Naive thymus-derived CD4-positive, alpha-beta T cell (primary cell): ENCODE measurements at regions not wholly inside any gene's neighbourhood (a gene's known extent, or its start where the extent isn't known, plus 50 kb on each side); places are given as distances from the start of the nearest gene placed in this dataset.

ENCODE experiments used
- ATAC-seq: fragments of 150-1000 bp; cut with Tn5 transposase; 2 replicates; pipeline ENCODE4 v1.10.0; 2021; ENCODE audit warnings: mild to moderate bottlenecking, moderate library complexity
- CTCF ChIA-PET: fragments of 350-600 bp; sonication (Branson Sonifier 250); formaldehyde crosslinking; loops from one replicate; lab custom pipeline; 2021; ENCODE audit warnings: antibody characterized with exemption; lab: Charles Lee
- POLR2A ChIA-PET: fragments of 350-600 bp; sonication (Branson Sonifier 250); formaldehyde crosslinking; loops from one replicate; lab custom pipeline; 2021; ENCODE audit warnings: antibody characterized with exemption, inconsistent platforms; lab: Charles Lee
- DNase-seq, 9 donors: peaks; one replicate each; pipeline versions ENCODE4 v3.0.0 to v3.0.0-alpha.2; 2020 to 2022; ENCODE audit warnings: mixed read lengths in 1 of 9
- H3K27ac ChIP-seq: one replicate; pipeline ENCODE4 v1.7.0; 2013; ENCODE audit warnings: mild to moderate bottlenecking, low read depth, low read length, moderate library complexity
- H3K27me3 ChIP-seq, 2 donors: one replicate each; pipeline ENCODE4 v1.7.0; 2013; ENCODE audit warnings: low read length in 2 of 2, mild to moderate bottlenecking in 2 of 2, moderate library complexity in 2 of 2; ENCODE audit not compliant: control insufficient read depth in 2 of 2, insufficient read depth in 2 of 2
- H3K36me3 ChIP-seq, 3 experiments: 1 replicate in 2 of 3; 2 replicates in 1 of 3; pipeline ENCODE4 v1.7.0; 2013; ENCODE audit warnings: low read length in 3 of 3, mild to moderate bottlenecking in 3 of 3, moderate library complexity in 1 of 3; ENCODE audit not compliant: insufficient read depth in 3 of 3, control insufficient read depth in 2 of 3
- H3K4me1 ChIP-seq, 2 donors: one replicate each; pipeline ENCODE4 v1.7.0; 2013; ENCODE audit warnings: low read length in 2 of 2, mild to moderate bottlenecking in 2 of 2, moderate library complexity in 1 of 2; ENCODE audit not compliant: control insufficient read depth in 2 of 2, insufficient read depth in 2 of 2
- H3K4me3 ChIP-seq: 2 replicates; pipeline ENCODE4 v1.7.0; 2013; ENCODE audit warnings: mild to moderate bottlenecking, low read length
- H3K9me3 ChIP-seq, 3 experiments: 1 replicate in 2 of 3; 2 replicates in 1 of 3; pipeline ENCODE4 v1.7.0; 2013; ENCODE audit warnings: low read length in 3 of 3; ENCODE audit not compliant: control insufficient read depth in 2 of 3
- H3K27ac Mint-ChIP-seq, 9 donors: one replicate each; pipeline ENCODE4 v1.8.0; 2020 to 2022; ENCODE audit warnings: mixed read lengths in 9 of 9, mild to moderate bottlenecking in 8 of 9, moderate library complexity in 5 of 9, inconsistent platforms in 2 of 9
- H3K27me3 Mint-ChIP-seq, 5 donors: one replicate each; pipeline ENCODE4 v1.8.0; 2021 to 2022; ENCODE audit warnings: mixed read lengths in 5 of 5, mild to moderate bottlenecking in 1 of 5
- H3K36me3 Mint-ChIP-seq, 5 donors: one replicate each; pipeline ENCODE4 v1.8.0; 2020 to 2022; ENCODE audit warnings: mixed read lengths in 5 of 5, mild to moderate bottlenecking in 3 of 5, inconsistent platforms in 1 of 5
- H3K4me1 Mint-ChIP-seq, 7 donors: one replicate each; pipeline ENCODE4 v1.8.0; 2020 to 2022; ENCODE audit warnings: mixed read lengths in 7 of 7, mild to moderate bottlenecking in 3 of 7, inconsistent platforms in 1 of 7
- H3K4me3 Mint-ChIP-seq, 10 donors: one replicate each; pipeline ENCODE4 v1.8.0; 2020 to 2022; ENCODE audit warnings: mild to moderate bottlenecking in 10 of 10, mixed read lengths in 10 of 10, moderate library complexity in 6 of 10, inconsistent platforms in 2 of 10
- H3K9me3 Mint-ChIP-seq, 11 donors: one replicate each; pipeline ENCODE4 v1.8.0; 2020 to 2022; ENCODE audit warnings: mixed read lengths in 11 of 11, mild to moderate bottlenecking in 4 of 11, inconsistent platforms in 1 of 11, moderate library complexity in 1 of 11
- intact Hi-C, 2 donors: fragments of 100-400 bp; cut with micrococcal nuclease; formaldehyde crosslinking; loops; one replicate each; pipeline ENCODE4 v1.15.1; 2023

- H3K36me3 Mint-ChIP-seq, result peaks cover 0 to 6% (median 0%) of the 10 kb centered on the region in 5 donors
- intact Hi-C loops, result no loop called here
- DNase-seq (no peak), ATAC-seq (no peak)
- H3K27ac Mint-ChIP-seq, result no peak overlapping the region
- no peaks in the 10 kb centered on the region for H3K4me1 Mint-ChIP-seq
- ChIA-PET POLR2A (no interaction called here), CTCF (no interaction called here)
- no peak overlapping the region for H3K4me3 Mint-ChIP-seq
- H3K9me3 Mint-ChIP-seq, result peaks cover 0 to 22% (median 3%) of the 10 kb centered on the region in 11 donors
- no peaks in the 10 kb centered on the region for H3K4me1 ChIP-seq
- no peaks in the 10 kb centered on the region for H3K9me3 ChIP-seq
- peaks cover 0 to 22% (median 0%) of the 10 kb centered on the region in 5 donors for H3K27me3 Mint-ChIP-seq
- H3K36me3 ChIP-seq, result no peaks in the 10 kb centered on the region
- H3K27ac ChIP-seq, result no peak overlapping the region
- no peak overlapping the region for H3K4me3 ChIP-seq
- H3K27me3 ChIP-seq, result no peaks in the 10 kb centered on the region
Observed at GRCh38 chr19:28933039-28933438, 279.9 kb downstream of the UQCRFS1 start.

- no peak overlapping the region for H3K4me3 Mint-ChIP-seq
- H3K4me3 ChIP-seq, result no peak overlapping the region
- no peak overlapping the region for H3K27ac Mint-ChIP-seq
- no peak for DNase-seq
- ChIA-PET POLR2A (no interaction called here), CTCF (no interaction called here)
- no peaks in the 10 kb centered on the region for H3K4me1 Mint-ChIP-seq
- H3K4me1 ChIP-seq, result no peaks in the 10 kb centered on the region
- no peaks in the 10 kb centered on the region for H3K27me3 ChIP-seq
- H3K27me3 Mint-ChIP-seq, result peaks cover 0 to 28% (median 0%) of the 10 kb centered on the region in 5 donors
- H3K36me3 ChIP-seq, result no peaks in the 10 kb centered on the region
- ATAC-seq, result no peak
- peaks cover 0 to 6% (median 0%) of the 10 kb centered on the region in 5 donors for H3K36me3 Mint-ChIP-seq
- intact Hi-C loops, result no loop called here
- H3K27ac ChIP-seq, result no peak overlapping the region
- H3K9me3 Mint-ChIP-seq, result peaks cover 0 to 22% (median 3%) of the 10 kb centered on the region in 11 donors
- no peaks in the 10 kb centered on the region for H3K9me3 ChIP-seq
Observed at GRCh38 chr19:28932446-28932845, 280.5 kb downstream of the UQCRFS1 start.

- ChIA-PET POLR2A (no interaction called here), CTCF (no interaction called here)
- peaks cover 0 to 13% (median 2%) of the 10 kb centered on the region in 11 donors for H3K9me3 Mint-ChIP-seq
- H3K36me3 Mint-ChIP-seq, result peaks cover 0 to 6% (median 0%) of the 10 kb centered on the region in 5 donors
- H3K27me3 Mint-ChIP-seq, result peaks cover 0 to 29% (median 6%) of the 10 kb centered on the region in 5 donors
- DNase-seq, result no peak
- no peak for ATAC-seq
- H3K4me3 Mint-ChIP-seq, result no peak overlapping the region
- intact Hi-C loops, result no loop called here
- H3K4me1 Mint-ChIP-seq, result no peaks in the 10 kb centered on the region
- no peak overlapping the region for H3K27ac Mint-ChIP-seq
- H3K4me1 ChIP-seq, result no peaks in the 10 kb centered on the region
- no peak overlapping the region for H3K27ac ChIP-seq
- H3K36me3 ChIP-seq, result no peaks in the 10 kb centered on the region
- no peaks in the 10 kb centered on the region for H3K9me3 ChIP-seq
- H3K27me3 ChIP-seq, result no peaks in the 10 kb centered on the region
- H3K4me3 ChIP-seq, result no peak overlapping the region
Observed at GRCh38 chr19:28929006-28929405, 283.9 kb downstream of the UQCRFS1 start.

GRCh38 chr19:28927456-28927855 is 285.5 kb downstream of the UQCRFS1 start:
- intact Hi-C loops, result no loop called here
- no peaks in the 10 kb centered on the region for H3K4me1 ChIP-seq
- Mint-ChIP-seq H3K36me3 (peaks cover 0 to 6% (median 0%) of the 10 kb centered on the region in 5 donors), H3K27me3 (peaks cover 0 to 28% (median 10%) of the 10 kb centered on the region in 5 donors), H3K27ac (no peak overlapping the region), H3K4me3 (no peak overlapping the region), H3K9me3 (peaks cover 0 to 17% (median 2%) of the 10 kb centered on the region in 11 donors), H3K4me1 (no peaks in the 10 kb centered on the region)
- no peak overlapping the region for H3K4me3 ChIP-seq
- H3K27ac ChIP-seq, result no peak overlapping the region
- ChIA-PET POLR2A (no interaction called here), CTCF (no interaction called here)
- ATAC-seq (no peak), DNase-seq (no peak)
- no peaks in the 10 kb centered on the region for H3K27me3 ChIP-seq
- no peaks in the 10 kb centered on the region for H3K9me3 ChIP-seq
- H3K36me3 ChIP-seq, result no peaks in the 10 kb centered on the region

GRCh38 chr19:28920269-28921066 is 292.5 kb downstream of the UQCRFS1 start:
- ATAC-seq (no peak), DNase-seq (no peak)
- no peaks in the 10 kb centered on the region for H3K4me1 ChIP-seq
- ChIA-PET POLR2A (no interaction called here), CTCF (no interaction called here)
- H3K36me3 ChIP-seq, result no peaks in the 10 kb centered on the region
- H3K27me3 ChIP-seq, result peaks cover 0 to 3% of the 10 kb centered on the region in 2 donors
- Mint-ChIP-seq H3K36me3 (peaks cover 0 to 4% (median 0%) of the 10 kb centered on the region in 5 donors), H3K27ac (no peak overlapping the region), H3K4me1 (no peaks in the 10 kb centered on the region), H3K4me3 (no peak overlapping the region), H3K27me3 (peaks cover 0 to 33% (median 14%) of the 10 kb centered on the region in 5 donors), H3K9me3 (peaks cover 0 to 8% (median 0%) of the 10 kb centered on the region in 11 donors)
- no peak overlapping the region for H3K4me3 ChIP-seq
- H3K9me3 ChIP-seq, result no peaks in the 10 kb centered on the region
- H3K27ac ChIP-seq, result no peak overlapping the region
- intact Hi-C loops, result no loop called here

- intact Hi-C loops, result no loop called here
- Histone ChIP-seq H3K4me1 (no peaks in the 10 kb centered on the region), H3K4me3 (no peak overlapping the region), H3K36me3 (no peaks in the 10 kb centered on the region), H3K27me3 (peaks cover 0 to 3% of the 10 kb centered on the region in 2 donors), H3K9me3 (no peaks in the 10 kb centered on the region), H3K27ac (no peak overlapping the region)
- H3K36me3 Mint-ChIP-seq, result peaks cover 0 to 4% (median 0%) of the 10 kb centered on the region in 5 donors
- H3K4me1 Mint-ChIP-seq, result no peaks in the 10 kb centered on the region
- no peak overlapping the region for H3K4me3 Mint-ChIP-seq
- peaks cover 0 to 39% (median 8%) of the 10 kb centered on the region in 5 donors for H3K27me3 Mint-ChIP-seq
- ChIA-PET POLR2A (no interaction called here), CTCF (no interaction called here)
- no peak overlapping the region for H3K27ac Mint-ChIP-seq
- DNase-seq (no peak), ATAC-seq (no peak)
- H3K9me3 Mint-ChIP-seq, result peaks cover 0 to 4% (median 0%) of the 10 kb centered on the region in 11 donors
Observed at GRCh38 chr19:28917621-28918020, 295.3 kb downstream of the UQCRFS1 start.
